ENCODE measurements at regions not wholly inside any gene's neighbourhood (a gene's known extent, or its start where the extent isn't known, plus 50 kb on each side); places are given as distances from the start of the nearest gene placed in this dataset.
"Not testable (repeated sequence)": the region's sequence is repeated elsewhere in the genome, so short reads cannot be mapped to it uniquely, and the experiment has no call there.

GRCh38 chr16:7804635-7805195, 472.1 kb downstream of the RBFOX1 start:
- POLR2A ChIA-PET = no interaction called here
- no peak for DNase-seq (ENCODE audit: low read depth, low spot score)
- CTCF ChIA-PET = no interaction called here
- TF ChIP-seq, protein P1, sequence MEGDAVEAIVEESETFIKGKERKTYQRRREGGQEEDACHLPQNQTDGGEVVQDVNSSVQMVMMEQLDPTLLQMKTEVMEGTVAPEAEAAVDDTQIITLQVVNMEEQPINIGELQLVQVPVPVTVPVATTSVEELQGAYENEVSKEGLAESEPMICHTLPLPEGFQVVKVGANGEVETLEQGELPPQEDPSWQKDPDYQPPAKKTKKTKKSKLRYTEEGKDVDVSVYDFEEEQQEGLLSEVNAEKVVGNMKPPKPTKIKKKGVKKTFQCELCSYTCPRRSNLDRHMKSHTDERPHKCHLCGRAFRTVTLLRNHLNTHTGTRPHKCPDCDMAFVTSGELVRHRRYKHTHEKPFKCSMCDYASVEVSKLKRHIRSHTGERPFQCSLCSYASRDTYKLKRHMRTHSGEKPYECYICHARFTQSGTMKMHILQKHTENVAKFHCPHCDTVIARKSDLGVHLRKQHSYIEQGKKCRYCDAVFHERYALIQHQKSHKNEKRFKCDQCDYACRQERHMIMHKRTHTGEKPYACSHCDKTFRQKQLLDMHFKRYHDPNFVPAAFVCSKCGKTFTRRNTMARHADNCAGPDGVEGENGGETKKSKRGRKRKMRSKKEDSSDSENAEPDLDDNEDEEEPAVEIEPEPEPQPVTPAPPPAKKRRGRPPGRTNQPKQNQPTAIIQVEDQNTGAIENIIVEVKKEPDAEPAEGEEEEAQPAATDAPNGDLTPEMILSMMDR (IDR thresholded peaks at IDR 0.05; ENCODE audit: insufficient read depth, low read length, missing control alignments) = no peak
- no peak overlapping the region for H3K4me3 ChIP-seq (ENCODE audit: low read depth, low read length)

DNA sequence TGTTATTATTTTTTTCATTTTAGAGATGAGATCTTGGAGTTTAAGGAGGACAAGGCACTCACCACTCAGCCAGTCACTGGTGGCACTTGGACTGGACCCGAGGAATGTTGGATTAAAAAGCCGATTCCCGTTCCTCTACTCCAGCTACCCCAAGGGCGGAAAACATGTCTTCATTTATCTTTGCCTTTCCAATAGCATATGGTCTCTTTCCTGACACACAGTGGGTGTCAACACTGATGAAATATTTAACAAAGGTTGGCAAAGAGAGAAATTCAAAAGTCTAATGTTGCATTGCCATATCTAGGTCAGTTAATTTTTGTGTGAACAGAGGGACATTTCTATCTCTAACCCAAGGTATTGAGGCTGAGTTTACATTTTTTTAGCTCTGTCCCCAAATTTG, 459.7 kb downstream of the RBFOX1 start:
- POLR2A ChIA-PET = no interaction called here
- no peak overlapping the region for H3K4me3 ChIP-seq (ENCODE audit: low read depth, low read length)
- CTCF ChIA-PET = no interaction called here
- no peak for DNase-seq (ENCODE audit: low read depth, low spot score)
- TF ChIP-seq, protein P1 (IDR thresholded peaks at IDR 0.05; ENCODE audit: insufficient read depth, low read length, missing control alignments) = no peak

DNA sequence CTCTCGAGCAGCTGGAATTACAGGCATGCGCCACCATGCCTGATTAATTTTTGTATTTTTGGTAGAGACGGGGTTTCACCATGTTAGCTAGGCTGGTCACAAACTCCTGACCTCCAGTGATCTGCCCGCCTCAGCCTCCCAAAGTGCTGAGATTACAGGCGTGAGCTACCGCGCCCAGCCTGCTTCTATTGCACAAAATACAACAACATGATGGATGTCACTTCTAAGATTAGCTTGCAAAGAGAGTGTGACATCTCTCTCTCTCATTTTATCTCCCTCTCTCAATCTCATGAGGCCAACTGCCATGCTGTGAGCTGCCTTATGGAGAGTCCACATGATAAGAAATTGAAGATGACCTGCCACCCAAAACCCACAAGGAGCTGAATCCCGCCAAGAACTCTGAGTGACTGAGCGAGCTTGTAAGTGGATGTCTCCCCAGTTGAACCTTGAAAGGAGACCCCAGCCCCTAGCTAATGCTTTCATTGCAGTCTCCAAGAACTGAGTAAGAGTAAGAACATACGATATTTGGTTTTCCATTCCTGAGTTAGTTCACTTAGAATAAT, 458.5 kb downstream of the RBFOX1 start:
- ChIA-PET CTCF (no interaction called here), POLR2A (no interaction called here)
- TF ChIP-seq, protein P1 (IDR thresholded peaks at IDR 0.05; ENCODE audit: insufficient read depth, low read length, missing control alignments) = no peak
- H3K4me3 ChIP-seq (ENCODE audit: low read depth, low read length) = no peak overlapping the region
- DNase-seq (ENCODE audit: low read depth, low spot score) = no peak

DNA sequence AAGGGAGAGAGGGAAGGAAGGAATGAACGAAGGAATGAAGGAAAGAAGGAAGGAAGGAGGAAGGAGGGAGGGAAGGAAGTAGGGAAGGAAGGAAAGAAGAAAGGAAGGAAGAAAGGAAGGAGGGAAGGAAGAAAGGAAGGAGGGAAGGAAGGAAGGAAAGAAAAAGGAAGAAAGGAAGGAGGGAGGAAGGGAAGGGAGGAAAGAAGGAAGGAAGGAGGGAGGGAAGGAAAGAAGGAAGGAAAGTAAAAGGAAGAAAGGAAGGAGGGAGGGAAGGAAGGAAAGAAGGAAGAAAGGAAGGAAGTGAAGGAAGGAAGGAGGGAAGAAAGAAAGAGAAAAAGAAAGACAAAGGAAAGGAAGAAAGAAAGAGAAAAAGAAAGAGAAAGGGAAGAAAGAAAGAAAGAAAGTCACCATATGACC, 442.4 kb downstream of the RBFOX1 start:
- POLR2A ChIA-PET = no interaction called here
- TF ChIP-seq, protein P1 (IDR thresholded peaks at IDR 0.05; ENCODE audit: insufficient read depth, low read length, missing control alignments) = no peak
- DNase-seq (ENCODE audit: low read depth, low spot score) = no peak
- CTCF ChIA-PET = no interaction called here
- no peak overlapping the region for H3K4me3 ChIP-seq (ENCODE audit: low read depth, low read length)

GRCh38 chr16:7772722-7773121, 440.1 kb downstream of the RBFOX1 start:
- TF ChIP-seq, protein P1 (IDR thresholded peaks at IDR 0.05; ENCODE audit: insufficient read depth, low read length, missing control alignments) = no peak
- DNase-seq (ENCODE audit: low read depth, low spot score) = no peak
- ChIA-PET POLR2A (no interaction called here), CTCF (no interaction called here)
- H3K4me3 ChIP-seq (ENCODE audit: low read depth, low read length) = no peak overlapping the region

DNA sequence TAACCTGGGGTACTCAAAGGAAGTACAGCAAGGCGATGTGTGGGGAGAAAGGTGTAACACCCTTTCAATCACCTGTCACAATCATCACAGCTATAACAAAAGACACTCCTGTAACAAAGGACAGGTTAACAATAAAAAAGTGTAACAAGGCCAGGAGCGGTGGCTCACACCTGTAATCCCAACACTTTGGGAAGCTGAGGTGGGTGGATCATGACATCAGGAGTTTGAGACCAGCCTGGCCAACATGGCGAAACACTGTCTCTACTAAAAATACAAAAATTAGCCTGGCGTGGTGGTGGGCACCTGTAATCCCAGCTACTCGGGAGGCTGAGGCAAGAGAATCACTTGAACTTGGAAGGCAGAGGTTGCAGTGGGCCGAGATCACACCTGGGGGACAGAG, 436.4 kb downstream of the RBFOX1 start:
- CTCF ChIA-PET = not testable (repeated sequence)

DNA sequence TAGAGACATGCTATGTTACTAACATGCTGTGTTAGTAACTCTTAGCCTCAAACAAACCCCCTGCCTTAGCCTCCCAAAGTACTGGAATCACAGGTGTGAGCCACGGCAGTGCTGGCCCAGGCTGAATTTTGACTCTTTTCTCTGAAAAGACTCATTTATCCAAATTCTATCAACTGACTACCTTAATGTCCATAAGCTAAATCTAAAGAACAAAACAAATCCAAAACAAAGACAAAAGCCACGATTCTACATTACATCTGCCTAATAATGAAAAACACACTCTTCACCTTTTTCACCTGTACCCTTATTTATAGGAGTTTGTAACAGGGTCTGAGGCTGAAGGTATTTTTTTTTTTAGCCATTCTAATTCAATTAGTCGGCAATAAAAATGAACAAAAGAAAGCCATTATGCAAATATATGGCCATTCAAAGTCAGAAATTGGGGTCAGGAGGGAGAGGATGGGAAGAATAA, 432.5 kb downstream of the RBFOX1 start:
- no peak overlapping the region for H3K4me3 ChIP-seq (ENCODE audit: low read depth, low read length)
- ChIA-PET POLR2A (no interaction called here), CTCF (no interaction called here)
- TF ChIP-seq, protein P1 (IDR thresholded peaks at IDR 0.05; ENCODE audit: insufficient read depth, low read length, missing control alignments) = no peak
- DNase-seq (ENCODE audit: low read depth, low spot score) = no peak

More for the DNA sequence above, 436.4 kb downstream of the RBFOX1 start:
- H3K4me3 ChIP-seq (ENCODE audit: low read depth, low read length); POLR2A ChIA-PET; DNase-seq (ENCODE audit: low read depth, low spot score): not testable (repeated sequence)

Measured in AG04449 (cell line).